GM12872 (cell line): ENCODE measurements at regions not wholly inside any gene's neighbourhood (a gene's known extent, or its start where the extent isn't known, plus 50 kb on each side); places are given as distances from the start of the nearest gene placed in this dataset.

ENCODE experiments used
- TF ChIP-seq, protein P1 (sequence below): IDR thresholded peaks from 3 replicates; pipeline ENCODE4 v1.5.1; 2011; ENCODE audit warnings: low read depth, mild to moderate bottlenecking, low read length, moderate library complexity; ENCODE audit not compliant: insufficient read depth

- TF ChIP-seq, protein P1, sequence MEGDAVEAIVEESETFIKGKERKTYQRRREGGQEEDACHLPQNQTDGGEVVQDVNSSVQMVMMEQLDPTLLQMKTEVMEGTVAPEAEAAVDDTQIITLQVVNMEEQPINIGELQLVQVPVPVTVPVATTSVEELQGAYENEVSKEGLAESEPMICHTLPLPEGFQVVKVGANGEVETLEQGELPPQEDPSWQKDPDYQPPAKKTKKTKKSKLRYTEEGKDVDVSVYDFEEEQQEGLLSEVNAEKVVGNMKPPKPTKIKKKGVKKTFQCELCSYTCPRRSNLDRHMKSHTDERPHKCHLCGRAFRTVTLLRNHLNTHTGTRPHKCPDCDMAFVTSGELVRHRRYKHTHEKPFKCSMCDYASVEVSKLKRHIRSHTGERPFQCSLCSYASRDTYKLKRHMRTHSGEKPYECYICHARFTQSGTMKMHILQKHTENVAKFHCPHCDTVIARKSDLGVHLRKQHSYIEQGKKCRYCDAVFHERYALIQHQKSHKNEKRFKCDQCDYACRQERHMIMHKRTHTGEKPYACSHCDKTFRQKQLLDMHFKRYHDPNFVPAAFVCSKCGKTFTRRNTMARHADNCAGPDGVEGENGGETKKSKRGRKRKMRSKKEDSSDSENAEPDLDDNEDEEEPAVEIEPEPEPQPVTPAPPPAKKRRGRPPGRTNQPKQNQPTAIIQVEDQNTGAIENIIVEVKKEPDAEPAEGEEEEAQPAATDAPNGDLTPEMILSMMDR: no peak
Measured at GRCh38 chr10:64573623-64574325, 1052.6 kb downstream of the REEP3 start.

GRCh38 chr10:64574371-64574770 lies 1053.2 kb downstream of the REEP3 start:
- TF ChIP-seq, protein P1: no peak

DNA sequence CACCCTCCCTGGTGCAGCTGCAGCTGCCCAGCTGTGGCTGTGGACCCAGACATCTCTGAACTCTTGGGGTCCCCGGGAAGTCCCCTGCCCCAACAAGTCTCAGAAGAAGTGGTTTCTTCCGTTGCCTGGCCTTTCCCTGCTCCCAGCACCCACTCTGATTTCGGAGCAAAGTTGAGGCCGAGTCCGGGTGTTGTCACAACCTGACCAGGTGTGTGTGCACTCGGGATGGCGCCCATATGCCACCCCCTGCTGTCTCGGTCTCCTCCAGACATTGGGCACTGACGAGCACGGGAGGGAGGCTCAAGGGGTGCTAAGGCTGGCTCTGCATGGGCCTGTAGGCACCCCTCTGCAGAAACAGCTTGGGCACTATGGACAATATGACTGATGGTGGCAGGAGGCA lies 1055.3 kb downstream of the REEP3 start:
- TF ChIP-seq, protein P1: no peak

DNA sequence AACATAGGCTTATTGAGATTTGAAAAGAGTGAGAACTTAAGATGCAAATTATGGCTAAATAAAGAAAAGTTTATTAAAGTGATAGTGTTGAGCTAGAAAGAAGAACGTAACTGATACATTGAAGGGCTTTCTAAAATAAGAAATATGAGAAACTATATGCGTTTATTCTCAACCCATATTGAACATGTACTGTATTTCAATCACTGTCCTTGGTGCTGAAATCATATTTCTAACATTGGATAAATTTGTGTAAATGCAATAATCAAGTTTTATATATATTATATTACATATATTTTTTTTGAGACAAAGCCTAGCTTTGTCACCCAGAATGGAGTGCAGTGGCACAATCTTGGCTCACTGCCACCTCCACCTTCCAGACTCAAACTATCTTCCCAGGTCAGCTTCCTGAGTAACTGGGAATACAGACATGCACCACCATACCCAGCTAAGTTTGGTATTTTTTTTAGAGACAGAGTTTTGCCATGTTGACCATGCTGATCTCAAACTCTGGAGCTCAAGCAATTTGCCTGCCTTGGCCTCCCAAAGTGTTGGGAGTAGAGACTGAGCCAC lies 1065.8 kb downstream of the REEP3 start:
- TF ChIP-seq, protein P1: no peak

GRCh38 chr10:64594072-64594471 lies 1072.9 kb downstream of the REEP3 start:
- TF ChIP-seq, protein P1: no peak

- TF ChIP-seq, protein P1: no peak
Measured at GRCh38 chr10:64598600-64598999, 1077.4 kb downstream of the REEP3 start.

- TF ChIP-seq, protein P1: no peak
Measured at GRCh38 chr10:64601298-64601697, 1080.1 kb downstream of the REEP3 start.
